SK-N-MC (cell line): ENCODE measurements at regions not wholly inside any gene's neighbourhood (a gene's known extent, or its start where the extent isn't known, plus 50 kb on each side); places are given as distances from the start of the nearest gene placed in this dataset.

Experiments
- EZH2 ChIP-seq: fragments of 200-600 bp; sonication (generic); IDR thresholded peaks from one replicate; pipeline ENCODE4 v1.6.1; 2017; ENCODE audit warnings: antibody characterized with exemption
- POLR2AphosphoS5 ChIP-seq: IDR thresholded peaks from 2 replicates; pipeline ENCODE4 v1.6.1; 2012; ENCODE audit warnings: mild to moderate bottlenecking, low read depth, low read length, borderline replicate concordance

- TF ChIP-seq EZH2 (no peak), POLR2AphosphoS5 (no peak)
Observed at GRCh38 chr16:74232806-74233465, 63.7 kb upstream of the PSMD7 start.
